ENCODE measurements at regions not wholly inside any gene's neighbourhood (a gene's known extent, or its start where the extent isn't known, plus 50 kb on each side); places are given as distances from the start of the nearest gene placed in this dataset.

DNA sequence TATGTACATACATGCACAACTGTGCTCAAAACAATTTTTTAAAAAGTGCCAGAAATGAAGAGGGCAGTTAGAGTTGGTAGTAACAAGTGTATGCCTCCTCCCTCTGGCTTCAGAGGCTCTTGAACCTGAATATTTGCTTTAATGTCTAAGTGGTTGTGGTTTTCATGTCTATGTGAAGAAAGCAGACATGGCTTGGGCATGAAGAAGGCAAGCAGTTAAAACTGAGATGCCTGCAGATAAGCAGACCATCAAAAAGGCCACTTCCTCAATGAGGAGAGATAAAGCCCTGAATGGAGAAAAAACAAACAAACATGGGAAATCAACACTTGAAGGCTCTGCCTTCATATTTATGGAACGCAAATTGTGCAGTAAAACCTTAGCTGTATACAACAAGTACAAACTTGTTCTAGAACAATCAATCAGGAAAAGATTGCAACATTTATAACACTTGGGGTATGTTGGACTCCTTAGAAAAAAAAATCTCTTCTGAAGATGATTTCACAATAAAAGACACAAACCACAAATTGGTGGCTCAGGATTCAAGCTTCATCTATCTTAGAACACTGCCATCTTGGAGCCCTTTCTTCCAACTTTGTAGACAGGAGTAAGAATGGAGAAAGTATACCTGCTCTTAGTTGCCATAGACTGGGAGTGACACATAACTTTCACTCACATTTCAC, 52.7 kb upstream of the PLA2G4A start:
- H2AFZ ChIP-seq (ENCODE audit: low read length): no peak overlapping the region
- no TSS peak for BruUV-seq (replicated peaks)
- no peak overlapping the region for H3K4me2 ChIP-seq (ENCODE audit: low read depth, low read length)
- H3K9ac ChIP-seq (ENCODE audit: insufficient read depth, low read depth, low read length): no peak overlapping the region
- H3K79me2 ChIP-seq (ENCODE audit: insufficient read depth, low read length): no peaks in the 10 kb centered on the region
- FAIRE-seq (no peak), ATAC-seq (no peak), DNase-seq (ENCODE audit: low spot score) (no peak)
- TF ChIP-seq, protein P1, sequence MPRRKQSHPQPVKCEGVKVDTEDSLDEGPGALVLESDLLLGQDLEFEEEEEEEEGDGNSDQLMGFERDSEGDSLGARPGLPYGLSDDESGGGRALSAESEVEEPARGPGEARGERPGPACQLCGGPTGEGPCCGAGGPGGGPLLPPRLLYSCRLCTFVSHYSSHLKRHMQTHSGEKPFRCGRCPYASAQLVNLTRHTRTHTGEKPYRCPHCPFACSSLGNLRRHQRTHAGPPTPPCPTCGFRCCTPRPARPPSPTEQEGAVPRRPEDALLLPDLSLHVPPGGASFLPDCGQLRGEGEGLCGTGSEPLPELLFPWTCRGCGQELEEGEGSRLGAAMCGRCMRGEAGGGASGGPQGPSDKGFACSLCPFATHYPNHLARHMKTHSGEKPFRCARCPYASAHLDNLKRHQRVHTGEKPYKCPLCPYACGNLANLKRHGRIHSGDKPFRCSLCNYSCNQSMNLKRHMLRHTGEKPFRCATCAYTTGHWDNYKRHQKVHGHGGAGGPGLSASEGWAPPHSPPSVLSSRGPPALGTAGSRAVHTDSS (CRISPR knock-in tag; conservative IDR thresholded peaks at IDR 0.05): no peak
- TF ChIP-seq SMAD3 (CRISPR knock-in tag; IDR thresholded peaks at IDR 0.05) (no peak), PHF20 (CRISPR knock-in tag; IDR thresholded peaks at IDR 0.05) (no peak), FOXA1 (IDR thresholded peaks at IDR 0.05) (no peak), FOXA1 (CRISPR knock-in tag; IDR thresholded peaks at IDR 0.05) (no peak), MIER2 (CRISPR knock-in tag; IDR thresholded peaks at IDR 0.05) (no peak), ZSCAN29 (CRISPR knock-in tag; conservative IDR thresholded peaks at IDR 0.05) (no peak), ZIK1 (CRISPR knock-in tag; IDR thresholded peaks at IDR 0.05; ENCODE audit: borderline replicate concordance, low read depth) (no peak), KDM2A (CRISPR knock-in tag; IDR thresholded peaks at IDR 0.05; ENCODE audit: borderline replicate concordance, low read depth) (no peak), SNRNP70 (IDR thresholded peaks at IDR 0.05; ENCODE audit: low read depth, low read length) (no peak), TMF1 (CRISPR knock-in tag; IDR thresholded peaks at IDR 0.05; ENCODE audit: low read depth) (no peak), JDP2 (CRISPR knock-in tag; IDR thresholded peaks at IDR 0.05; ENCODE audit: borderline replicate concordance) (no peak), ZNF234 (CRISPR knock-in tag; conservative IDR thresholded peaks at IDR 0.05) (no peak), CHD2 (IDR thresholded peaks at IDR 0.05; ENCODE audit: low read depth, low read length) (no peak), RAD51 (IDR thresholded peaks at IDR 0.05; ENCODE audit: borderline replicate concordance) (no peak), KDM1A (CRISPR knock-in tag; IDR thresholded peaks at IDR 0.05) (no peak)
- in situ Hi-C loops (cut with HindIII; ENCODE audit: extremely low pct_ligation_motif_present, low pct_unique_long_range_greater_than_20kb) (no loop called here), intact Hi-C loops (cut with micrococcal nuclease; ENCODE audit: unreplicated experiment) (no loop called here)
- no peaks in the 10 kb centered on the region for H3K36me3 ChIP-seq (replicated peaks in 1 of 2; ENCODE audit: control insufficient read depth in 1 of 2, insufficient read depth in 2 of 2, low read length in 2 of 2)
- no peak overlapping the region for H3K27ac ChIP-seq (ENCODE audit: extremely low read length, insufficient read depth, low read length)
- WGBS (ENCODE audit: low lambda C conversion rate): 0% methylated on average over 1 of the region's 1 CpG
- no peaks in the 10 kb centered on the region for H4K20me1 ChIP-seq (ENCODE audit: insufficient read depth, low read length)
- no peaks in the 10 kb centered on the region for H3K4me1 ChIP-seq (ENCODE audit: insufficient read depth, low read length)
- POLR2A ChIA-PET: no interaction called here
- CTCF ChIA-PET (ENCODE audit: low intra/inter-chr PET ratio, low total read pairs): no interaction called here
- H3K9me3 ChIP-seq (ENCODE audit: low read length): no peaks in the 10 kb centered on the region
- H3K27me3 ChIP-seq (ENCODE audit: control insufficient read depth in 1 of 2, insufficient read depth in 2 of 2, low read length in 2 of 2): no peaks in the 10 kb centered on the region
- H3K4me3 ChIP-seq (replicated peaks in 1 of 3; ENCODE audit: insufficient read depth in 1 of 3, low read depth in 2 of 3, low read length in 3 of 3): no peak overlapping the region
